Prostate gland (tissue), 2 donors: ENCODE measurements at regions not wholly inside any gene's neighbourhood (a gene's known extent, or its start where the extent isn't known, plus 50 kb on each side); places are given as distances from the start of the nearest gene placed in this dataset.

Experiments used
- POLR2A ChIP-seq: fragments of 450-650 bp; IDR thresholded peaks from one replicate; pipeline ENCODE4 v1.6.1; 2016; ENCODE audit warnings: antibody characterized with exemption, mild to moderate bottlenecking
- POLR2AphosphoS5 ChIP-seq: sonication (generic); formaldehyde crosslinking; IDR thresholded peaks from one replicate; pipeline ENCODE4 v1.6.1; 2017; ENCODE audit warnings: antibody characterized with exemption
- TF ChIP-seq, protein P1 (sequence below), 4 experiments: fragments of 200-600 bp in 2 of 4; fragments of 450-650 bp in 2 of 4; sonication (generic) in 2 of 4; IDR thresholded peaks; 1 replicate in 3 of 4; 2 replicates in 1 of 4; pipeline ENCODE4 v1.5.1; 2016 to 2019; ENCODE audit warnings: antibody characterized with exemption in 4 of 4, mild to moderate bottlenecking in 2 of 4, moderate library complexity in 2 of 4

DNA sequence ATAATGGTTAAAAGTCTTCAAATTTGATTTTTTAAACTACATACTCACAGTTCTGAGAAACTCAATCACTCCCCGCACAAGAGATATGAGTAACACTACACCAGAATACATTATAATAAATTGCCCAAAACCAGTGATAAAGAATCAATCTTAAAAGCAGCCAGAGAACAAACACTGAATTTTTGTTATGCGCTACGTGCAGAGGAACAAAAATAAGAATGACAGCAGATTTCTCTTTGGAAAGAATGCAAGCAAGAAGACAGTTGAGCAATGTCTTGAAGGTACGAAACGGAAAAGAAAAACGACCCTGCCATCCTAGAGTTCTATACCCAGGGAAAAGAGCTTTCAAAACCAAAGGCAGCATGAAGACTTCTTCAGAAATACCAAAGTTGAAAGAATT, 216.7 kb downstream of the TTLL2 start:
- TF ChIP-seq, protein P1, sequence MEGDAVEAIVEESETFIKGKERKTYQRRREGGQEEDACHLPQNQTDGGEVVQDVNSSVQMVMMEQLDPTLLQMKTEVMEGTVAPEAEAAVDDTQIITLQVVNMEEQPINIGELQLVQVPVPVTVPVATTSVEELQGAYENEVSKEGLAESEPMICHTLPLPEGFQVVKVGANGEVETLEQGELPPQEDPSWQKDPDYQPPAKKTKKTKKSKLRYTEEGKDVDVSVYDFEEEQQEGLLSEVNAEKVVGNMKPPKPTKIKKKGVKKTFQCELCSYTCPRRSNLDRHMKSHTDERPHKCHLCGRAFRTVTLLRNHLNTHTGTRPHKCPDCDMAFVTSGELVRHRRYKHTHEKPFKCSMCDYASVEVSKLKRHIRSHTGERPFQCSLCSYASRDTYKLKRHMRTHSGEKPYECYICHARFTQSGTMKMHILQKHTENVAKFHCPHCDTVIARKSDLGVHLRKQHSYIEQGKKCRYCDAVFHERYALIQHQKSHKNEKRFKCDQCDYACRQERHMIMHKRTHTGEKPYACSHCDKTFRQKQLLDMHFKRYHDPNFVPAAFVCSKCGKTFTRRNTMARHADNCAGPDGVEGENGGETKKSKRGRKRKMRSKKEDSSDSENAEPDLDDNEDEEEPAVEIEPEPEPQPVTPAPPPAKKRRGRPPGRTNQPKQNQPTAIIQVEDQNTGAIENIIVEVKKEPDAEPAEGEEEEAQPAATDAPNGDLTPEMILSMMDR (IDR thresholded peaks at IDR 0.05) = no peak
- no peak for TF ChIP-seq POLR2A
- TF ChIP-seq POLR2AphosphoS5 = no peak
